ENCODE measurements at regions not wholly inside any gene's neighbourhood (a gene's known extent, or its start where the extent isn't known, plus 50 kb on each side); places are given as distances from the start of the nearest gene placed in this dataset.

- no peak for TF ChIP-seq CTCF (IDR thresholded peaks at IDR 0.05 in 2 of 3, conservative IDR thresholded peaks at IDR 0.05 in 1 of 3; ENCODE audit: insufficient read depth in 2 of 3, low read depth in 1 of 3, low read length in 3 of 3)
- TF ChIP-seq SLC30A9 (CRISPR knock-in tag; IDR thresholded peaks at IDR 0.05) = no peak
- TF ChIP-seq PRPF4 (IDR thresholded peaks at IDR 0.05; ENCODE audit: insufficient read depth, low read depth, low read length, poor library complexity, severe bottlenecking) = no peak
- TF ChIP-seq ZNF282 (CRISPR knock-in tag; IDR thresholded peaks at IDR 0.05) = no peak
- TF ChIP-seq EP300 (IDR thresholded peaks at IDR 0.05; ENCODE audit: low read length) = no peak
- no peak for TF ChIP-seq BRCA1 (IDR thresholded peaks at IDR 0.05)
- TF ChIP-seq BRCA1 (CRISPR knock-in tag; IDR thresholded peaks at IDR 0.05) = no peak
- no peak for TF ChIP-seq MTA2 (IDR thresholded peaks at IDR 0.05; ENCODE audit: low read depth)
- no peak for TF ChIP-seq PURB (CRISPR knock-in tag; IDR thresholded peaks at IDR 0.05; ENCODE audit: low read depth)
- TF ChIP-seq NFE2L1 (tag; IDR thresholded peaks at IDR 0.05; ENCODE audit: borderline replicate concordance, low read depth) = no peak
- no peak for TF ChIP-seq ZNF274 (IDR thresholded peaks at IDR 0.05; ENCODE audit: borderline replicate concordance, low read depth, low read length)
- TF ChIP-seq SP2 (IDR thresholded peaks at IDR 0.05; ENCODE audit: extremely low read depth, low read depth, low read length, poor library complexity, severe bottlenecking) = no peak
- TF ChIP-seq ZSCAN29 (IDR thresholded peaks at IDR 0.05) = no peak
Observed at GRCh38 chr6:4632421-4632820, 143.8 kb upstream of the CDYL start.

All from K562 (cell line).